ENCODE measurements at regions not wholly inside any gene's neighbourhood (a gene's known extent, or its start where the extent isn't known, plus 50 kb on each side); places are given as distances from the start of the nearest gene placed in this dataset.

DNA sequence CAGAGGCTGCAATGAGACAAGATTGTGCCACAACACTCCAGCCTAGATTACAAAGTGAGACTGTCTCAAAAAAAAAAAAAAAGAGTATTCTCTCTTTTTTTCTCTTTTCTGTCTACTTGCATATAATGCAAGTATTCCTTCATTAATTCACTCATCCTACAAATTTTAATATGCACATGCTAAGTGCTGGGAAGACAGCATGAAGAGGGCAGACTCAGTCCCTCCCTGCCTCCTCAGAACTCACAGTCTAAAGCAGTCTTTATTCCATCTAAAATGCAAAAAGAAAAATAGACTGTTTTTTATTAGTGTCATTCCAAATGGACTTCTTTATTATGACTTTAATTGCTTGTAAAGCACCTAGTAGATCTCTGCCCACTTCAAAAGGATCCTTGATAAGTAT is 85.6 kb downstream of the NKX6-1 start:
- TF ChIP-seq, protein P1, sequence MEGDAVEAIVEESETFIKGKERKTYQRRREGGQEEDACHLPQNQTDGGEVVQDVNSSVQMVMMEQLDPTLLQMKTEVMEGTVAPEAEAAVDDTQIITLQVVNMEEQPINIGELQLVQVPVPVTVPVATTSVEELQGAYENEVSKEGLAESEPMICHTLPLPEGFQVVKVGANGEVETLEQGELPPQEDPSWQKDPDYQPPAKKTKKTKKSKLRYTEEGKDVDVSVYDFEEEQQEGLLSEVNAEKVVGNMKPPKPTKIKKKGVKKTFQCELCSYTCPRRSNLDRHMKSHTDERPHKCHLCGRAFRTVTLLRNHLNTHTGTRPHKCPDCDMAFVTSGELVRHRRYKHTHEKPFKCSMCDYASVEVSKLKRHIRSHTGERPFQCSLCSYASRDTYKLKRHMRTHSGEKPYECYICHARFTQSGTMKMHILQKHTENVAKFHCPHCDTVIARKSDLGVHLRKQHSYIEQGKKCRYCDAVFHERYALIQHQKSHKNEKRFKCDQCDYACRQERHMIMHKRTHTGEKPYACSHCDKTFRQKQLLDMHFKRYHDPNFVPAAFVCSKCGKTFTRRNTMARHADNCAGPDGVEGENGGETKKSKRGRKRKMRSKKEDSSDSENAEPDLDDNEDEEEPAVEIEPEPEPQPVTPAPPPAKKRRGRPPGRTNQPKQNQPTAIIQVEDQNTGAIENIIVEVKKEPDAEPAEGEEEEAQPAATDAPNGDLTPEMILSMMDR (IDR thresholded peaks at IDR 0.05; ENCODE audit: extremely low read depth in 1 of 2, insufficient read depth in 1 of 2, low read depth in 1 of 2, low read length in 2 of 2), result no peak
- TF ChIP-seq FOS (IDR thresholded peaks at IDR 0.05; ENCODE audit: borderline replicate concordance, insufficient read depth, low read length) (no peak), POLR2AphosphoS5 (IDR thresholded peaks at IDR 0.05; ENCODE audit: insufficient read depth, low read depth, low read length) (no peak), POLR2A (IDR thresholded peaks at IDR 0.05; ENCODE audit: low read depth, low read length) (no peak)
- TF ChIP-seq, protein P2, sequence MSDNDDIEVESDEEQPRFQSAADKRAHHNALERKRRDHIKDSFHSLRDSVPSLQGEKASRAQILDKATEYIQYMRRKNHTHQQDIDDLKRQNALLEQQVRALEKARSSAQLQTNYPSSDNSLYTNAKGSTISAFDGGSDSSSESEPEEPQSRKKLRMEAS (IDR thresholded peaks at IDR 0.05; ENCODE audit: insufficient read depth, insufficient read length), result no peak
